ENCODE measurements at regions not wholly inside any gene's neighbourhood (a gene's known extent, or its start where the extent isn't known, plus 50 kb on each side); places are given as distances from the start of the nearest gene placed in this dataset.

DNA sequence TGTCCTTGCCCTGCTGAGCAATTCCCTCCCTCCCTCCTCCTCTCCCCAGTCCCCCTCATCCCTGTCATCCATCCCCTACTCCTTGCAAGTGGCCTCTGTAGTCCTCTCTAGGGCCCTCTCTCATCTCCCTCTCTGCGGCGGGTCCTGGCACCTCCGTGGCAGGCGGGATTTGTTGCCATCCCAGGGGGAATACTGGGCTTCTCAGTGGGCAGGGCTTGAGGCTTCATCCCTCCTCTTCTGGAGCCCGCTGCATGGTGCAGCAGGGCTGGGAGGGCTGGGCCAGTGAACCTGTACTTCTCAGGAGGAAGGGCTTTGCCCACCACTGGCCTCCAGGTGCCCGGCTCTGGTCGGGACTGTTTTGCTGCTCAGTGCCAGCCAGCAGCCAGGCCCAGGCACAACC is 216.2 kb downstream of the TFCP2L1 start:
- TF ChIP-seq CHD2 (IDR thresholded peaks at IDR 0.05; ENCODE audit: low read length, partially characterized antibody) (no peak), KDM5A (IDR thresholded peaks at IDR 0.05) (no peak), KDM1A (IDR thresholded peaks at IDR 0.05; ENCODE audit: low read depth) (no peak)
